ENCODE measurements at regions not wholly inside any gene's neighbourhood (a gene's known extent, or its start where the extent isn't known, plus 50 kb on each side); places are given as distances from the start of the nearest gene placed in this dataset.

GRCh38 chr1:98222706-98223105, 301.9 kb upstream of the DPYD start:
- Histone ChIP-seq H3K27me3 (ENCODE audit: control insufficient read depth, insufficient read depth, low read length) (no peaks in the 10 kb centered on the region), H3K36me3 (ENCODE audit: control insufficient read depth, insufficient read depth, low read length) (no peaks in the 10 kb centered on the region), H3K4me3 (ENCODE audit: low read depth, low read length) (no peak overlapping the region)
- DNase-seq (ENCODE audit: low read depth) = no peak
- TF ChIP-seq CTCF (IDR thresholded peaks at IDR 0.05; ENCODE audit: insufficient read depth, low read length, poor library complexity, severe bottlenecking) = no peak

GRCh38 chr1:98221923-98222322, 301.1 kb upstream of the DPYD start:
- no peaks in the 10 kb centered on the region for H3K36me3 ChIP-seq (ENCODE audit: control insufficient read depth, insufficient read depth, low read length)
- no peak overlapping the region for H3K4me3 ChIP-seq (ENCODE audit: low read depth, low read length)
- no peak for TF ChIP-seq CTCF (IDR thresholded peaks at IDR 0.05; ENCODE audit: insufficient read depth, low read length, poor library complexity, severe bottlenecking)
- no peaks in the 10 kb centered on the region for H3K27me3 ChIP-seq (ENCODE audit: control insufficient read depth, insufficient read depth, low read length)
- no peak for DNase-seq (ENCODE audit: low read depth)

- TF ChIP-seq CTCF (IDR thresholded peaks at IDR 0.05; ENCODE audit: insufficient read depth, low read length, poor library complexity, severe bottlenecking) = no peak
- Histone ChIP-seq H3K36me3 (ENCODE audit: control insufficient read depth, insufficient read depth, low read length) (no peaks in the 10 kb centered on the region), H3K27me3 (ENCODE audit: control insufficient read depth, insufficient read depth, low read length) (no peaks in the 10 kb centered on the region), H3K4me3 (ENCODE audit: low read depth, low read length) (no peak overlapping the region)
- no peak for DNase-seq (ENCODE audit: low read depth)
Measured at GRCh38 chr1:98217601-98218000, 296.8 kb upstream of the DPYD start.

- no peak for DNase-seq (ENCODE audit: low read depth)
- TF ChIP-seq CTCF (IDR thresholded peaks at IDR 0.05; ENCODE audit: insufficient read depth, low read length, poor library complexity, severe bottlenecking) = no peak
- no peak overlapping the region for H3K4me3 ChIP-seq (ENCODE audit: low read depth, low read length)
- no peaks in the 10 kb centered on the region for H3K27me3 ChIP-seq (ENCODE audit: control insufficient read depth, insufficient read depth, low read length)
- H3K36me3 ChIP-seq (ENCODE audit: control insufficient read depth, insufficient read depth, low read length) = no peaks in the 10 kb centered on the region
Measured at GRCh38 chr1:98216304-98216703, 295.5 kb upstream of the DPYD start.

GRCh38 chr1:98211271-98211845, 290.5 kb upstream of the DPYD start:
- Histone ChIP-seq H3K36me3 (ENCODE audit: control insufficient read depth, insufficient read depth, low read length) (no peaks in the 10 kb centered on the region), H3K27me3 (ENCODE audit: control insufficient read depth, insufficient read depth, low read length) (no peaks in the 10 kb centered on the region), H3K4me3 (ENCODE audit: low read depth, low read length) (no peak overlapping the region)
- peak; percentile 29 for DNase-seq (ENCODE audit: low read depth)
- TF ChIP-seq CTCF (IDR thresholded peaks at IDR 0.05; ENCODE audit: insufficient read depth, low read length, poor library complexity, severe bottlenecking) = no peak

- no peak for DNase-seq (ENCODE audit: low read depth)
- Histone ChIP-seq H3K27me3 (ENCODE audit: control insufficient read depth, insufficient read depth, low read length) (no peaks in the 10 kb centered on the region), H3K4me3 (ENCODE audit: low read depth, low read length) (no peak overlapping the region), H3K36me3 (ENCODE audit: control insufficient read depth, insufficient read depth, low read length) (no peaks in the 10 kb centered on the region)
- TF ChIP-seq CTCF (IDR thresholded peaks at IDR 0.05; ENCODE audit: insufficient read depth, low read length, poor library complexity, severe bottlenecking) = no peak
Measured at GRCh38 chr1:98210563-98210962, 289.7 kb upstream of the DPYD start.

All from kidney epithelial cell (primary cell).